ENCODE measurements at regions not wholly inside any gene's neighbourhood (a gene's known extent, or its start where the extent isn't known, plus 50 kb on each side); places are given as distances from the start of the nearest gene placed in this dataset.

DNA sequence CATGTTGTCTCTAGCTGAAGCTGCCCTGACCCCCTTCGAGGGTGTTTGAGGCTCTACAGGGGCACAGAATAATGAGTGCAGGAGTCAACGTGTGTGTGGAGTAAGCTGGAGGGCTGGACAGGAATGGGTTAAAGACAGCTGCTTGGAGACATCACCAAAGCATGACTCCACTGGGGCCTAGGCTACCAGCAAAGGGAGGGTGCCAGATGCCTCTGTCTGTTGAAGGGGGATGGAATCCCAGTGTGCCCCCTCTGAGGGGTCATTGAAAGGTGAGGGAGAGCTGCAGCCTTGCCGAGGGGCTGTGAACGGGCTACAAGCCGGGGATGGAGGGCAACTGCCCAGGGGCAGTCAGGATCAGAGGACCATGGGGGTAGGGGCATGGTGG lies 51.7 kb upstream of the PODXL start:
- no peak for DNase-seq (ENCODE audit: low spot score)
- peaks cover 6% of the 10 kb centered on the region for H3K4me1 ChIP-seq (ENCODE audit: insufficient read depth, low read length, poor library complexity, severe bottlenecking)
- no peaks in the 10 kb centered on the region for H3K27me3 ChIP-seq (replicated peaks; ENCODE audit: insufficient read depth, low read depth, low read length, poor library complexity)
- intact Hi-C loops (cut with micrococcal nuclease; ENCODE audit: unreplicated experiment) = no loop called here
- no peak for TF ChIP-seq EZH2 (IDR thresholded peaks at IDR 0.05; ENCODE audit: borderline replicate concordance, low read depth, low read length, poor library complexity, severe bottlenecking)
- TF ChIP-seq, protein P1, sequence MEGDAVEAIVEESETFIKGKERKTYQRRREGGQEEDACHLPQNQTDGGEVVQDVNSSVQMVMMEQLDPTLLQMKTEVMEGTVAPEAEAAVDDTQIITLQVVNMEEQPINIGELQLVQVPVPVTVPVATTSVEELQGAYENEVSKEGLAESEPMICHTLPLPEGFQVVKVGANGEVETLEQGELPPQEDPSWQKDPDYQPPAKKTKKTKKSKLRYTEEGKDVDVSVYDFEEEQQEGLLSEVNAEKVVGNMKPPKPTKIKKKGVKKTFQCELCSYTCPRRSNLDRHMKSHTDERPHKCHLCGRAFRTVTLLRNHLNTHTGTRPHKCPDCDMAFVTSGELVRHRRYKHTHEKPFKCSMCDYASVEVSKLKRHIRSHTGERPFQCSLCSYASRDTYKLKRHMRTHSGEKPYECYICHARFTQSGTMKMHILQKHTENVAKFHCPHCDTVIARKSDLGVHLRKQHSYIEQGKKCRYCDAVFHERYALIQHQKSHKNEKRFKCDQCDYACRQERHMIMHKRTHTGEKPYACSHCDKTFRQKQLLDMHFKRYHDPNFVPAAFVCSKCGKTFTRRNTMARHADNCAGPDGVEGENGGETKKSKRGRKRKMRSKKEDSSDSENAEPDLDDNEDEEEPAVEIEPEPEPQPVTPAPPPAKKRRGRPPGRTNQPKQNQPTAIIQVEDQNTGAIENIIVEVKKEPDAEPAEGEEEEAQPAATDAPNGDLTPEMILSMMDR (conservative IDR thresholded peaks at IDR 0.05; ENCODE audit: low read depth, low read length) = no peak
- no peak overlapping the region for H3K27ac ChIP-seq (ENCODE audit: low read depth, low read length, poor library complexity, severe bottlenecking)
- no TSS peak for BruUV-seq (replicated peaks)
- H3K9me3 ChIP-seq (ENCODE audit: low read depth, low read length, poor library complexity, severe bottlenecking) = no peaks in the 10 kb centered on the region
- no peaks in the 10 kb centered on the region for H3K36me3 ChIP-seq (ENCODE audit: insufficient read depth, low read length, poor library complexity, severe bottlenecking)
- no peak overlapping the region for H3K4me3 ChIP-seq (ENCODE audit: low read depth, low read length, poor library complexity, severe bottlenecking)
- ChIA-PET POLR2A (ENCODE audit: low non-redundant PET) (no interaction called here), CTCF (no interaction called here)

DNA sequence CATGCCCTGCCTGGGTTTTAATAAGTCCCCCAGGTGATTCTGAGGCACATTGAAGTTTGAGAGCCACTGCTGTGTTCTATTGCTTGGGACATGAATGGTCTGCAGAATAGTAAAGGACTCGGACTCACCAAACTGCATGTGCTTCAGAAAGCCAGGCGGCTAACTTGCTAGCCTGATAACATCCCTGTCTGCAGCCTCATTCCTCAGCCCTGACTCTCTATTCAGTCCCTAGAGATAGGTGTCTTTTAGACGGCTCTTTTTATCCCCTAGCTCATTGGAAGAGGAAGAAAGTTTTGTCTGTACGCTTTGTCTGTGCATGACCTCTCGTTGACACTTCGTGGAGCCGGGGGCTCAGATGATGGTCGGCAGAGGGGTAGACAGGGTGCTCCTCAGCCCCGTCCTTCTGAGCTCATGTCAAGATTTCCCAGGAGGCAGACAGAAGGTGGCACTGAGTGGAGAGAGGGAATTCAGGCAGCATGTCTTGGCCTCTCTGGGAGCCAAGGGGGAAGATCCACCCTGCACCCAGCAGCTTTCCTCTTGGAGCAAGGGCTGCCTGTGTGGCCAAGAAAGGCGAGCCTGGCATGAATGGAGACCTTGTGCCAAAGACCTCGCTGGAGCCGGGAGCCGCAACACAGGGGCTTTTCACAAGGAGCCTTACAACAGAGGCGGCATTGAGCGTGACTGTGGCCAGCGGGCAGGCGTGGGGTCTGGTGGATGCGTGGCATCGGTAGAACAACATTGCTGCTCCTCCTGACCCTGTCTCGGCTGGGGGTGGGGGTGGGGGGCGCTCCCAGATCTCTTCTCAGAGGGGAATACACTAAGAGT lies 51.1 kb upstream of the PODXL start:
- DNase-seq (ENCODE audit: low spot score) = no peak
- CTCF ChIA-PET = no interaction called here
- H3K27me3 ChIP-seq (replicated peaks; ENCODE audit: insufficient read depth, low read depth, low read length, poor library complexity) = no peaks in the 10 kb centered on the region
- TF ChIP-seq, protein P1 (conservative IDR thresholded peaks at IDR 0.05; ENCODE audit: low read depth, low read length) = no peak
- TF ChIP-seq EZH2 (IDR thresholded peaks at IDR 0.05; ENCODE audit: borderline replicate concordance, low read depth, low read length, poor library complexity, severe bottlenecking) = no peak
- POLR2A ChIA-PET (ENCODE audit: low non-redundant PET) = no interaction called here
- no peaks in the 10 kb centered on the region for H3K9me3 ChIP-seq (ENCODE audit: low read depth, low read length, poor library complexity, severe bottlenecking)
- no TSS peak for BruUV-seq (replicated peaks)
- H3K27ac ChIP-seq (ENCODE audit: low read depth, low read length, poor library complexity, severe bottlenecking) = no peak overlapping the region
- intact Hi-C loops (cut with micrococcal nuclease; ENCODE audit: unreplicated experiment) = no loop called here
- no peak overlapping the region for H3K4me3 ChIP-seq (ENCODE audit: low read depth, low read length, poor library complexity, severe bottlenecking)
- H3K4me1 ChIP-seq (ENCODE audit: insufficient read depth, low read length, poor library complexity, severe bottlenecking) = peaks cover 6% of the 10 kb centered on the region
- no peaks in the 10 kb centered on the region for H3K36me3 ChIP-seq (ENCODE audit: insufficient read depth, low read length, poor library complexity, severe bottlenecking)

DNA sequence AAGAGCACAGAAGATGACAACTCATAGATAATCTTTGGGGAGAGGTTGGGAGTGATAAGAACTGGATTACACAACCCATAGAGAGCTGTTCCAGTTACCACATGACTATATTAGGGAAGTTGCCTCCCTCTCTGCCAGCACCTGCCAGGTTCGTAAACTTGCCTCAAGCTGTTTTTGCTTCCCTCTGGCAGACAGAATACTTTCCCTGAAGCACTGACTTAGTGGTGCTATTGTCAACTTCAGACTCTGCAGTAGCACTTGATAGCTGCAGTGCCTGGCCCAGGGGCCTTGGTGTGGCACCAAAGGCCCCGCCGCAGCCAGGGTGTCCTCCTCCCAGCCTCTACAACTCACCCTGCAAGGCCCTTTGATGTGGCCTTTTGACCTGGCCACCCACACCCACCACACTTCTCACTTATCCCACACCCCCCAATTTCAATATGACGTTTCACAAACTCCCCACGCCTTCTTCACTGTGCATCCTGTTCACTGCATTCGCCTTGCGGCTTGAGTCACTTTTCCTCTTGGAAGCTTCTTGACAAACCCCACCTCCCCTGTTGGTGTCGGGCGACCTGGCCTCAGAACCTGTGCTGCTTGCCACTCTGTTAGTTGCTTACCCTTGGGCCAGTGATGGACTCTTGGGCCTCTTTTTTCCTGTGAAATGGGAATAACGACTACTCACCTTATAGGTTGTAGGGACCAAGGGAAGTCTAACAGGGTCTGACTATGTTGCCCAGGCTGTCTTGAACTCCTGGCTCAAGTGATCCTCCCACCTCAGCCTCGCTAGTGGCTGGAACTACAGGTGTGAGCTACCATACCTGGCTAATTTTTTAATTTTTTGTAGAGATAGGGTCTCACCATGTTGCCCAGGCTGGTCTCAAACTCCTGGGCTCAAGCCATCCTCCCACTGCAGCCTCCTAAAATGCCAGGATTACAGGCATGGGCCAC lies 50.2 kb upstream of the PODXL start:
- Histone ChIP-seq H3K4me1 (ENCODE audit: insufficient read depth, low read length, poor library complexity, severe bottlenecking) (peaks cover 6% of the 10 kb centered on the region), H3K27ac (ENCODE audit: low read depth, low read length, poor library complexity, severe bottlenecking) (no peak overlapping the region), H3K4me3 (ENCODE audit: low read depth, low read length, poor library complexity, severe bottlenecking) (no peak overlapping the region), H3K9me3 (ENCODE audit: low read depth, low read length, poor library complexity, severe bottlenecking) (no peaks in the 10 kb centered on the region), H3K27me3 (replicated peaks; ENCODE audit: insufficient read depth, low read depth, low read length, poor library complexity) (no peaks in the 10 kb centered on the region), H3K36me3 (ENCODE audit: insufficient read depth, low read length, poor library complexity, severe bottlenecking) (no peaks in the 10 kb centered on the region)
- no TSS peak for BruUV-seq (replicated peaks)
- TF ChIP-seq EZH2 (IDR thresholded peaks at IDR 0.05; ENCODE audit: borderline replicate concordance, low read depth, low read length, poor library complexity, severe bottlenecking) = no peak
- TF ChIP-seq, protein P1 (conservative IDR thresholded peaks at IDR 0.05; ENCODE audit: low read depth, low read length) = no peak
- CTCF ChIA-PET = no interaction called here
- POLR2A ChIA-PET (ENCODE audit: low non-redundant PET) = interaction anchor here (0.6 kb wide), 1 partner anchor 39 kb away, joined by 8 read pairs; no protein-coding TSS in a partner anchor
- intact Hi-C loops (cut with micrococcal nuclease; ENCODE audit: unreplicated experiment) = no loop called here
- no peak for DNase-seq (ENCODE audit: low spot score)

Data from A673 (cell line).